ENCODE measurements at regions not wholly inside any gene's neighbourhood (a gene's known extent, or its start where the extent isn't known, plus 50 kb on each side); places are given as distances from the start of the nearest gene placed in this dataset.
"Not testable (repeated sequence)": the region's sequence is repeated elsewhere in the genome, so short reads cannot be mapped to it uniquely, and the experiment has no call there.

DNA sequence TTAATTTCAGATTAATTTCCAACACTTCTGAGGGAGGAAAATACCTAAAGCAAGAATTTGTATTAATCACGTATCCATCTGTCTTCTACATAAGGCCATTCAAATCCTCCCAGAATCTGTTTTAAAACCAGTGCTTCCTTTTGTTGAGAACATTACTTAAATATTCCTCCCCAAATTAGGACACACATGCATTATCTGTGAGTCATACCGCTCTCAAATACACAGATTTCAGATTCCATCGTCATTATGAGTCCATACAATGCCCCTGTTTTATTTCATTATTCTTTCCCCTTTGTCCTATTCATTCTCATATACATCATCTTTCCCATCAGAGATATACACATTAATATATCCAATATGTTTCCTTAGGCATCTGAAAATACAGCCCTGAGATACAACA lies 57.3 kb upstream of the PRSS12 start:
- Histone ChIP-seq H3K4me1 (ENCODE audit: insufficient read depth, low read length) (no peaks in the 10 kb centered on the region), H3K27ac (ENCODE audit: low read depth, low read length) (no peak overlapping the region), H3K9me3 (ENCODE audit: low read length) (no peaks in the 10 kb centered on the region), H3K36me3 (ENCODE audit: insufficient read depth, low read length) (no peaks in the 10 kb centered on the region), H3K27me3 (ENCODE audit: control insufficient read depth in 1 of 2, insufficient read depth in 2 of 2, low read length in 2 of 2) (no peaks in the 10 kb centered on the region), H3K4me3 (ENCODE audit: low read depth in 1 of 2, low read length in 2 of 2) (no peak overlapping the region), H3K9ac (ENCODE audit: low read length) (no peak overlapping the region)

GRCh38 chr4:118417325-118417724 lies 64.5 kb upstream of the PRSS12 start:
- H3K27ac ChIP-seq (ENCODE audit: low read depth, low read length) = no peak overlapping the region
- H3K9ac ChIP-seq (ENCODE audit: low read length) = no peak overlapping the region
- no peaks in the 10 kb centered on the region for H3K27me3 ChIP-seq (ENCODE audit: control insufficient read depth in 1 of 2, insufficient read depth in 2 of 2, low read length in 2 of 2)
- no peaks in the 10 kb centered on the region for H3K36me3 ChIP-seq (ENCODE audit: insufficient read depth, low read length)
- no peaks in the 10 kb centered on the region for H3K4me1 ChIP-seq (ENCODE audit: insufficient read depth, low read length)
- no peaks in the 10 kb centered on the region for H3K9me3 ChIP-seq (ENCODE audit: low read length)
- no peak overlapping the region for H3K4me3 ChIP-seq (ENCODE audit: low read depth in 1 of 2, low read length in 2 of 2)

DNA sequence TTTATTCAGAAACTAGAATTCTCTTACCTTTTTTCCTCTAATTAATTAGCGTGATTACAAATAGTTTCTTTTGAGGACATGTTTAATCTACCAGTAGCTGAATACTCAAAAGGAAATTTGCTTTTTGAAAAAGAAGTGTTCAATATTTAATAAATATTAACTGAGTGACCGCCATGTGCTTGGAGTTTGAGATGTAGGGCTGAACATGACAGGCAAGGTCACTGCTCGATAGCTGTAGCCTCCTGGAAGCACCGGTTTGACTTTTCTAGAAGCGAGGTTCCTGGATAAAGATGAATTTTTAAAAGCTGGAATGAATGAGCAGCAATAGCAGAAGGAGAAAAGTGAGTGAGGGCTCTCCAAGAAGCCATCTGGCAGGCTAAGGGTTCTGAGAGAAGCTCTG lies 65.0 kb upstream of the PRSS12 start:
- not testable (repeated sequence) for H3K4me3 ChIP-seq (ENCODE audit: low read depth in 1 of 2, low read length in 2 of 2); H3K9me3 ChIP-seq (ENCODE audit: low read length); H3K27me3 ChIP-seq (ENCODE audit: control insufficient read depth in 1 of 2, insufficient read depth in 2 of 2, low read length in 2 of 2); H3K4me1 ChIP-seq (ENCODE audit: insufficient read depth, low read length); H3K36me3 ChIP-seq (ENCODE audit: insufficient read depth, low read length); H3K9ac ChIP-seq (ENCODE audit: low read length); H3K27ac ChIP-seq (ENCODE audit: low read depth, low read length)

DNA sequence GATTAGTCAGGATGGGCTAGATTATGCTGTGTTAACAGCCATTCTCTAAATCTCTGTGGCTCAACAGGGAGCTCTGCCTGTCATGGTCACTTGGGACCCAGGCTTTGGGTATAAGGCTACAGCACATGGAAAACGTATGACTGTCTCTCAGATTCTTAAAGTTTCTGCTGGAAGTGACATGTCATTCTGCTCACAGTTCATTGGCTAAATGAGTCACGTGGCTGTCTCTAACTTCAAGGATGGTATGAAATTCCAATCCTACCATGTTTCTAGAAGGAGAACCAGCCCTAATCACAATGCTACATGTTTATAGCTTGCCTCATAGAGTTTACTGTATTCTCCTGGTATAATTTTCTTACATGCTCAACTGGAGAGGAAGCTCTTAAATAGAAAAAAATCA lies 65.6 kb upstream of the PRSS12 start:
- H3K27ac ChIP-seq (ENCODE audit: low read depth, low read length); H3K9me3 ChIP-seq (ENCODE audit: low read length); H3K36me3 ChIP-seq (ENCODE audit: insufficient read depth, low read length); H3K4me3 ChIP-seq (ENCODE audit: low read depth in 1 of 2, low read length in 2 of 2); H3K9ac ChIP-seq (ENCODE audit: low read length); H3K27me3 ChIP-seq (ENCODE audit: control insufficient read depth in 1 of 2, insufficient read depth in 2 of 2, low read length in 2 of 2); H3K4me1 ChIP-seq (ENCODE audit: insufficient read depth, low read length): not testable (repeated sequence)

- not testable (repeated sequence) for H3K4me1 ChIP-seq (ENCODE audit: insufficient read depth, low read length); H3K27ac ChIP-seq (ENCODE audit: low read depth, low read length); H3K36me3 ChIP-seq (ENCODE audit: insufficient read depth, low read length); H3K4me3 ChIP-seq (ENCODE audit: low read depth in 1 of 2, low read length in 2 of 2); H3K27me3 ChIP-seq (ENCODE audit: control insufficient read depth in 1 of 2, insufficient read depth in 2 of 2, low read length in 2 of 2); H3K9ac ChIP-seq (ENCODE audit: low read length); H3K9me3 ChIP-seq (ENCODE audit: low read length)
Observed at GRCh38 chr4:118419626-118420025, 66.8 kb upstream of the PRSS12 start.

GRCh38 chr4:118424062-118424461 lies 71.3 kb upstream of the PRSS12 start:
- H3K27ac ChIP-seq (ENCODE audit: low read depth, low read length); H3K4me3 ChIP-seq (ENCODE audit: low read depth in 1 of 2, low read length in 2 of 2); H3K4me1 ChIP-seq (ENCODE audit: insufficient read depth, low read length); H3K27me3 ChIP-seq (ENCODE audit: control insufficient read depth in 1 of 2, insufficient read depth in 2 of 2, low read length in 2 of 2); H3K9ac ChIP-seq (ENCODE audit: low read length); H3K36me3 ChIP-seq (ENCODE audit: insufficient read depth, low read length); H3K9me3 ChIP-seq (ENCODE audit: low read length): not testable (repeated sequence)

DNA sequence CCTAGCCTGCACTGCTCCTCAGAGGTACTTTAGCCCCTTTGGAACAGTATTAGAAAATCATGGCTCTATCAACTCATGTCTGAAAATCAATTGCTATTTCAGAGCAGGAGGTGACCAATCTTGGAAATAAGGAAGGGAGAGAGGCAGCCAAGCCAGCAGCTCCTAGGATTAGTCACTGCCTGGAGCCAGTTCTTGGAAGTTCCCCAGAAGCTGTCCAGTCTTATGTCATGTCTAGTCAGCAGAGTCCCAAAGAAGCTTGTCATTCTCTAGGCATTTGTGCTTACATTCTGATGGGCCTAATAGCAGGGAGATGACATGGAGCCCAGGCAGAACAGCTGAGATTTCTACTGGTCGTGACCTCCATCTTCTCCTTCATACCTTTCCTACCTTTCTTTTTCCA lies 76.1 kb upstream of the PRSS12 start:
- H3K9ac ChIP-seq (ENCODE audit: low read length); H3K27ac ChIP-seq (ENCODE audit: low read depth, low read length); H3K36me3 ChIP-seq (ENCODE audit: insufficient read depth, low read length); H3K27me3 ChIP-seq (ENCODE audit: control insufficient read depth in 1 of 2, insufficient read depth in 2 of 2, low read length in 2 of 2); H3K4me3 ChIP-seq (ENCODE audit: low read depth in 1 of 2, low read length in 2 of 2); H3K4me1 ChIP-seq (ENCODE audit: insufficient read depth, low read length); H3K9me3 ChIP-seq (ENCODE audit: low read length): not testable (repeated sequence)

DNA sequence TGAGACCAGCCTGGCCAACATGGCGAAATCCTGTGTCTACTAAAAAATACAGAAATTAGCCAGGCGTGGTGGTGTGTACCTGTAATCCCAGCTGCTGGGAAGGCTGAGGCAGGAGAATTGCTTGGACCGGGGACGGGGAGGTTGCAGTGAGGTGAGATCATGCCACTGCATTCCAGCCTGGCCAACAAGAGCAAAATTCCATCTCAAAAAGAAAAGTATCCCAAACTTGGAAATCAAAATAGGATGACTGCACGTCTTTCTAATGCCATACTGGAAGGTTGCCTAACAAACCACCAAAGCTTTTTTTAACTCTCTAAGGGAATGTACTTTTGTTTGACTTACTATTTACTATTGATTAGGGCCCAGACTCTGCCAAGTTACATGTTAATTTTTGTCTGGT lies 79.6 kb upstream of the PRSS12 start:
- H3K27ac ChIP-seq (ENCODE audit: low read depth, low read length) = not testable (repeated sequence)

DNA sequence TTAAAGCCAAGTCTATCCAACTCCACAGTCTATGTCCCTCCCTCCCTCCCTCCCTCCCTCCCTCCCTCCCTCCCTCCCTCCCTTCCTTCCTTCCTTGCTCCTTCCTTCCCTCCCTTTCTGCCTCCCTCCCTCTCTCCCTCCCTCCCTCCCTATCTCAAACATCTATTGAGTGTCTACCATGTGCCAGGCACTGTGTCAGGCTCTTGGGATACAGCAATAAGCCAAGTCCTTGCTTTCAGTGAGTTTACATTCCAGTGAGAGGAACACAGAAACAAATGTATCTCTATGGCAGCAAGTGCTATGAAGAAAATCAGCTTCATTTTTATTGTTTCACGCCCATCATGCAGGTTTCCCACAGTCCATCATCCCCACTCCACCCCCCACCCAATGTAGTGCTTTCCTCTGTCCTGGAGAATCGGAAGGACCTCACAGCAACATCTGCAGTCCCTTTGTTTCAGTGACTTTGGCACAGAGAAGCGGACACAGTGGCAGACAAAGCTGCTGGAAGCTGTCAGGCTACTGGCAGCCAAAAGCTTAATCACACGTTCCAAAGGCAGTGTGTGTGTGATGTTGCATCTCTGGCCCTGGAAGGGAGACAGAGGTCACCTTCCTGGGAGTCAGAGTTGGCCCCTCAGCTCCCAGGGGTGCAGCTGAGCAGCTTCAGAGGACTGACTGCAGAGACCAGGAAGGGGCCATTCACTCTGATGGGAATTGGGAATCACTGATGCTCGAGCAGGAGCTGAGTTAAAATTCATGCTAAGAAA lies 81.0 kb upstream of the PRSS12 start:
- H3K27ac ChIP-seq (ENCODE audit: low read depth, low read length); H3K9me3 ChIP-seq (ENCODE audit: low read length): not testable (repeated sequence)

More for the DNA sequence above, 79.6 kb upstream of the PRSS12 start:
- H3K4me3 ChIP-seq (ENCODE audit: low read depth in 1 of 2, low read length in 2 of 2); H3K9ac ChIP-seq (ENCODE audit: low read length); H3K9me3 ChIP-seq (ENCODE audit: low read length); H3K27me3 ChIP-seq (ENCODE audit: control insufficient read depth in 1 of 2, insufficient read depth in 2 of 2, low read length in 2 of 2); H3K4me1 ChIP-seq (ENCODE audit: insufficient read depth, low read length); H3K36me3 ChIP-seq (ENCODE audit: insufficient read depth, low read length): not testable (repeated sequence)

GRCh38 chr4:118435415-118435814 lies 82.6 kb upstream of the PRSS12 start:
- not testable (repeated sequence) for H3K27me3 ChIP-seq (ENCODE audit: control insufficient read depth in 1 of 2, insufficient read depth in 2 of 2, low read length in 2 of 2)

More for the DNA sequence above, 81.0 kb upstream of the PRSS12 start:
- not testable (repeated sequence) for H3K4me1 ChIP-seq (ENCODE audit: insufficient read depth, low read length); H3K36me3 ChIP-seq (ENCODE audit: insufficient read depth, low read length); H3K4me3 ChIP-seq (ENCODE audit: low read depth in 1 of 2, low read length in 2 of 2); H3K9ac ChIP-seq (ENCODE audit: low read length); H3K27me3 ChIP-seq (ENCODE audit: control insufficient read depth in 1 of 2, insufficient read depth in 2 of 2, low read length in 2 of 2)

GRCh38 chr4:118442115-118442837 lies 89.5 kb upstream of the PRSS12 start:
- H3K27ac ChIP-seq (ENCODE audit: low read depth, low read length); H3K27me3 ChIP-seq (ENCODE audit: control insufficient read depth in 1 of 2, insufficient read depth in 2 of 2, low read length in 2 of 2); H3K4me3 ChIP-seq (ENCODE audit: low read depth in 1 of 2, low read length in 2 of 2); H3K9me3 ChIP-seq (ENCODE audit: low read length); H3K36me3 ChIP-seq (ENCODE audit: insufficient read depth, low read length); H3K4me1 ChIP-seq (ENCODE audit: insufficient read depth, low read length); H3K9ac ChIP-seq (ENCODE audit: low read length): not testable (repeated sequence)

More at GRCh38 chr4:118435415-118435814, 82.6 kb upstream of the PRSS12 start:
- H3K27ac ChIP-seq (ENCODE audit: low read depth, low read length); H3K9me3 ChIP-seq (ENCODE audit: low read length); H3K4me3 ChIP-seq (ENCODE audit: low read depth in 1 of 2, low read length in 2 of 2); H3K4me1 ChIP-seq (ENCODE audit: insufficient read depth, low read length); H3K9ac ChIP-seq (ENCODE audit: low read length); H3K36me3 ChIP-seq (ENCODE audit: insufficient read depth, low read length): not testable (repeated sequence)

GRCh38 chr4:118447397-118447796 lies 94.6 kb upstream of the PRSS12 start:
- H3K27me3 ChIP-seq (ENCODE audit: control insufficient read depth in 1 of 2, insufficient read depth in 2 of 2, low read length in 2 of 2); H3K36me3 ChIP-seq (ENCODE audit: insufficient read depth, low read length); H3K9ac ChIP-seq (ENCODE audit: low read length); H3K27ac ChIP-seq (ENCODE audit: low read depth, low read length); H3K4me3 ChIP-seq (ENCODE audit: low read depth in 1 of 2, low read length in 2 of 2); H3K9me3 ChIP-seq (ENCODE audit: low read length); H3K4me1 ChIP-seq (ENCODE audit: insufficient read depth, low read length): not testable (repeated sequence)
